ENCODE measurements at regions not wholly inside any gene's neighbourhood (a gene's known extent, or its start where the extent isn't known, plus 50 kb on each side); places are given as distances from the start of the nearest gene placed in this dataset.

DNA sequence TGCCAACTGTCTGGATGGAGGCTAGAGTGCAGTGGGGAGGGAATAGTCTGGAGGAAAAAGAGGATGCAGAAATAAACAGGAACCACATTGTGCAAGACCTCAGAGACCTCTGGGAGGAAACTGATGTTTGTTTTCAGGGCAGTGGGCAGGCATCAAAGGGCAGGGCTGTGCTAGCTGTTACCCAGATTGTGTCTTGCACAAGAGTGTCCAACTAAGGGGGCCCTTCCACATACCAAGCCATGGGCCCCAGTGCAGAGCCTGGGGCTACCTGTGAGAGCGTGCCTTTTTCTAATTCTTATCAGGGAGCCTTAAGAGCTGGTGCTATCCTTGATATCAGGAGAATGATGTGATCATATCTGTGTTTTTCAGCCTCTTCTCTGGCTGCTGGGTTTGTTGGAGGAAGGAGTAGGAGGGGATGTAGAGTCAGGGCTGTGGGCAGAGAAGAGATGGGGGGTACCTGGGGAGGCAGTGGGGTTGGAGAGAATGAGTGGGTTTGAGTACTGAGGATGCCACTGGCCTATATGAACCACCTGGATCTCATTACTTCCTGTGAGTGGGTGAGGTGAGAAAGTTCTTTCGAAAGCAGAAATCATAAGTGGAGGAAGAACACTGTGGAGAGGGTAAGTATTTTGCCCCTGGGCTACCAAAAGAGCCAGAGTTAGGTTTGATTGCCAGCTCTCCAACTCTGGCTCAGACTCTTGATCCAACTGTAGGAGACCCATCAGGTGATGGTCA, 259.2 kb upstream of the CRY1 start (continued):
- TF ChIP-seq ZBTB38 (CRISPR knock-in tag; IDR thresholded peaks at IDR 0.05) (no peak), GTF3A (CRISPR knock-in tag; conservative IDR thresholded peaks at IDR 0.05) (no peak), CEBPG (CRISPR knock-in tag; IDR thresholded peaks at IDR 0.05) (peak; percentile 96), SUZ12 (IDR thresholded peaks at IDR 0.05; ENCODE audit: low read depth, low read length) (no peak), USF2 (IDR thresholded peaks at IDR 0.05; ENCODE audit: low read depth, low read length) (no peak), USF2 (CRISPR knock-in tag; IDR thresholded peaks at IDR 0.05; ENCODE audit: borderline replicate concordance) (no peak), BCL6 (CRISPR knock-in tag; IDR thresholded peaks at IDR 0.05) (peak; percentile 88), GPN1 (CRISPR knock-in tag; IDR thresholded peaks at IDR 0.05; ENCODE audit: borderline replicate concordance) (no peak), CREM (IDR thresholded peaks at IDR 0.05) (peak; percentile 85), CREM (CRISPR knock-in tag; IDR thresholded peaks at IDR 0.05) (no peak), ELF1 (CRISPR knock-in tag; IDR thresholded peaks at IDR 0.05) (peak; percentile 45; the same call in 1 of the 2 replicates), TFDP1 (CRISPR knock-in tag; IDR thresholded peaks at IDR 0.05; ENCODE audit: borderline replicate concordance) (no peak; the same call in 1 of the 2 replicates), POLR2G (IDR thresholded peaks at IDR 0.05; ENCODE audit: low read depth, low read length) (no peak; the same call in 1 of the 2 replicates), ZNF205 (CRISPR knock-in tag; IDR thresholded peaks at IDR 0.05) (no peak), HES4 (CRISPR knock-in tag; IDR thresholded peaks at IDR 0.05; ENCODE audit: borderline replicate concordance) (no peak), THRA (CRISPR knock-in tag; IDR thresholded peaks at IDR 0.05; ENCODE audit: borderline replicate concordance) (peak; percentile 82; the same call in 1 of the 2 replicates), TFDP2 (CRISPR knock-in tag; IDR thresholded peaks at IDR 0.05) (no peak), ZNF878 (CRISPR knock-in tag; IDR thresholded peaks at IDR 0.05) (0 out of 2 replicates have a peak, but pooled peaks have one; percentile 73), ZEB1 (IDR thresholded peaks at IDR 0.05; ENCODE audit: insufficient replicate concordance, low read depth) (no peak), ETV5 (CRISPR knock-in tag; IDR thresholded peaks at IDR 0.05; ENCODE audit: borderline replicate concordance) (peak; percentile 96), HMG20A (CRISPR knock-in tag; IDR thresholded peaks at IDR 0.05; ENCODE audit: borderline replicate concordance) (peak; percentile 87), ZNF678 (CRISPR knock-in tag; IDR thresholded peaks at IDR 0.05) (no peak)
- TF ChIP-seq, protein P1, sequence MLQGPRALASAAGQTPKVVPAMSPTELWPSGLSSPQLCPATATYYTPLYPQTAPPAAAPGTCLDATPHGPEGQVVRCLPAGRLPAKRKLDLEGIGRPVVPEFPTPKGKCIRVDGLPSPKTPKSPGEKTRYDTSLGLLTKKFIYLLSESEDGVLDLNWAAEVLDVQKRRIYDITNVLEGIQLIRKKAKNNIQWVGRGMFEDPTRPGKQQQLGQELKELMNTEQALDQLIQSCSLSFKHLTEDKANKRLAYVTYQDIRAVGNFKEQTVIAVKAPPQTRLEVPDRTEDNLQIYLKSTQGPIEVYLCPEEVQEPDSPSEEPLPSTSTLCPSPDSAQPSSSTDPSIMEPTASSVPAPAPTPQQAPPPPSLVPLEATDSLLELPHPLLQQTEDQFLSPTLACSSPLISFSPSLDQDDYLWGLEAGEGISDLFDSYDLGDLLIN (CRISPR knock-in tag; IDR thresholded peaks at IDR 0.05; ENCODE audit: borderline replicate concordance), result no peak
- TF ChIP-seq, protein P2, sequence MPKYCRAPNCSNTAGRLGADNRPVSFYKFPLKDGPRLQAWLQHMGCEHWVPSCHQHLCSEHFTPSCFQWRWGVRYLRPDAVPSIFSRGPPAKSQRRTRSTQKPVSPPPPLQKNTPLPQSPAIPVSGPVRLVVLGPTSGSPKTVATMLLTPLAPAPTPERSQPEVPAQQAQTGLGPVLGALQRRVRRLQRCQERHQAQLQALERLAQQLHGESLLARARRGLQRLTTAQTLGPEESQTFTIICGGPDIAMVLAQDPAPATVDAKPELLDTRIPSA (CRISPR knock-in tag; IDR thresholded peaks at IDR 0.05; ENCODE audit: borderline replicate concordance), result no peak
